KOPT-K1 (cell line): ENCODE measurements at regions not wholly inside any gene's neighbourhood (a gene's known extent, or its start where the extent isn't known, plus 50 kb on each side); places are given as distances from the start of the nearest gene placed in this dataset.

ENCODE experiments used
- H3K27ac ChIP-seq: fragments of 200-600 bp; sonication (generic); 2 replicates; pipeline ENCODE4 v1.5.1; 2016; ENCODE audit warnings: antibody characterized with exemption, mild to moderate bottlenecking, low read depth, low read length; ENCODE audit not compliant: poor library complexity, severe bottlenecking
- H3K36me3 ChIP-seq: fragments of 200-600 bp; sonication (generic); 2 replicates; pipeline ENCODE4 v1.5.1; 2017; ENCODE audit warnings: antibody characterized with exemption, mild to moderate bottlenecking, low read length, moderate library complexity; ENCODE audit not compliant: insufficient read depth
- H3K9me3 ChIP-seq: fragments of 200-600 bp; sonication (generic); 2 replicates; pipeline ENCODE4 v1.5.1; 2017; ENCODE audit warnings: antibody characterized with exemption, low read length, mild to moderate bottlenecking; ENCODE audit not compliant: insufficient read depth, poor library complexity, severe bottlenecking

GRCh38 chr16:85971902-85972638, 73.1 kb downstream of the IRF8 start:
- H3K27ac ChIP-seq = no peak overlapping the region
- H3K9me3 ChIP-seq = peaks cover 15% of the 10 kb centered on the region
- H3K36me3 ChIP-seq = no peaks in the 10 kb centered on the region

- Histone ChIP-seq H3K9me3 (peaks cover 15% of the 10 kb centered on the region), H3K36me3 (no peaks in the 10 kb centered on the region), H3K27ac (no peak overlapping the region)
Measured at GRCh38 chr16:85974428-85975375, 75.7 kb downstream of the IRF8 start.

GRCh38 chr16:85975451-85975981, 76.6 kb downstream of the IRF8 start:
- peaks cover 15% of the 10 kb centered on the region for H3K9me3 ChIP-seq
- H3K27ac ChIP-seq = no peak overlapping the region
- no peaks in the 10 kb centered on the region for H3K36me3 ChIP-seq

- H3K36me3 ChIP-seq = no peaks in the 10 kb centered on the region
- no peak overlapping the region for H3K27ac ChIP-seq
- H3K9me3 ChIP-seq = peaks cover 6% of the 10 kb centered on the region
Measured at GRCh38 chr16:85978291-85978775, 79.4 kb downstream of the IRF8 start.

GRCh38 chr16:85978976-85979375, 80.0 kb downstream of the IRF8 start:
- Histone ChIP-seq H3K9me3 (peaks cover 5% of the 10 kb centered on the region), H3K27ac (no peak overlapping the region), H3K36me3 (no peaks in the 10 kb centered on the region)

GRCh38 chr16:85979605-85980004, 80.6 kb downstream of the IRF8 start:
- Histone ChIP-seq H3K9me3 (no peaks in the 10 kb centered on the region), H3K27ac (no peak overlapping the region), H3K36me3 (no peaks in the 10 kb centered on the region)

- no peaks in the 10 kb centered on the region for H3K9me3 ChIP-seq
- H3K27ac ChIP-seq = no peak overlapping the region
- no peaks in the 10 kb centered on the region for H3K36me3 ChIP-seq
Measured at GRCh38 chr16:85980686-85981085, 81.7 kb downstream of the IRF8 start.

GRCh38 chr16:85981826-85982562, 83.0 kb downstream of the IRF8 start:
- Histone ChIP-seq H3K27ac (no peak overlapping the region), H3K9me3 (no peaks in the 10 kb centered on the region), H3K36me3 (no peaks in the 10 kb centered on the region)

- Histone ChIP-seq H3K36me3 (no peaks in the 10 kb centered on the region), H3K27ac (no peak overlapping the region), H3K9me3 (no peaks in the 10 kb centered on the region)
Measured at GRCh38 chr16:85982563-85982939, 83.6 kb downstream of the IRF8 start.

GRCh38 chr16:85983064-85983463, 84.1 kb downstream of the IRF8 start:
- no peak overlapping the region for H3K27ac ChIP-seq
- H3K9me3 ChIP-seq = no peaks in the 10 kb centered on the region
- no peaks in the 10 kb centered on the region for H3K36me3 ChIP-seq

GRCh38 chr16:85983606-85984230, 84.8 kb downstream of the IRF8 start:
- Histone ChIP-seq H3K27ac (no peak overlapping the region), H3K9me3 (no peaks in the 10 kb centered on the region), H3K36me3 (no peaks in the 10 kb centered on the region)

GRCh38 chr16:85984231-85984880, 85.4 kb downstream of the IRF8 start:
- Histone ChIP-seq H3K9me3 (no peaks in the 10 kb centered on the region), H3K27ac (no peak overlapping the region), H3K36me3 (no peaks in the 10 kb centered on the region)

- Histone ChIP-seq H3K36me3 (no peaks in the 10 kb centered on the region), H3K27ac (no peak overlapping the region), H3K9me3 (no peaks in the 10 kb centered on the region)
Measured at GRCh38 chr16:85984947-85985451, 86.0 kb downstream of the IRF8 start.
